ENCODE measurements at regions not wholly inside any gene's neighbourhood (a gene's known extent, or its start where the extent isn't known, plus 50 kb on each side); places are given as distances from the start of the nearest gene placed in this dataset.

GRCh38 chr6:120489941-120490340 lies 844.3 kb downstream of the TBC1D32 start:
- TF ChIP-seq JUND (IDR thresholded peaks at IDR 0.05; ENCODE audit: borderline replicate concordance, low read depth, low read length) (no peak), JUND (tag; IDR thresholded peaks at IDR 0.05; ENCODE audit: borderline replicate concordance, low read depth, low read length) (no peak), ZBTB49 (CRISPR knock-in tag; IDR thresholded peaks at IDR 0.05; ENCODE audit: borderline replicate concordance) (no peak), ZFP30 (CRISPR knock-in tag; IDR thresholded peaks at IDR 0.05; ENCODE audit: borderline replicate concordance) (no peak), CTCF (IDR thresholded peaks at IDR 0.05 in 2 of 3, conservative IDR thresholded peaks at IDR 0.05 in 1 of 3; ENCODE audit: insufficient read depth in 2 of 3, low read depth in 1 of 3, low read length in 3 of 3) (no peak), BCLAF1 (IDR thresholded peaks at IDR 0.05; ENCODE audit: borderline replicate concordance in 1 of 2, control insufficient read depth in 1 of 2, low read depth in 2 of 2, low read length in 1 of 2) (no peak), MAX (CRISPR knock-in tag; IDR thresholded peaks at IDR 0.05) (no peak), POLR2AphosphoS5 (IDR thresholded peaks at IDR 0.05; ENCODE audit: control insufficient read depth, insufficient read depth, low read depth, low read length) (no peak), ZNF707 (CRISPR knock-in tag; conservative IDR thresholded peaks at IDR 0.05) (no peak), STAT6 (CRISPR knock-in tag; IDR thresholded peaks at IDR 0.05) (no peak), MXI1 (IDR thresholded peaks at IDR 0.05; ENCODE audit: low read depth, low read length) (no peak), SIRT6 (IDR thresholded peaks at IDR 0.05; ENCODE audit: low read depth, low read length) (no peak), BHLHE40 (IDR thresholded peaks at IDR 0.05; ENCODE audit: low read length) (no peak)
